GM23338 (cell line): ENCODE measurements at regions not wholly inside any gene's neighbourhood (a gene's known extent, or its start where the extent isn't known, plus 50 kb on each side); places are given as distances from the start of the nearest gene placed in this dataset.

Experiments
- ATAC-seq: fragments of 200-7000 bp; cut with Tn5 transposase; 3 replicates; pipeline ENCODE4 v1.9.1; 2020
- DNase-seq: peaks from one replicate; pipeline ENCODE4 v3.0.0-alpha.2; 2015; ENCODE audit warnings: low spot score
- H2AFZ ChIP-seq: fragments of 200-600 bp; sonication (generic); 2 replicates; pipeline ENCODE4 v1.8.0; 2016; ENCODE audit warnings: antibody characterized with exemption, mild to moderate bottlenecking, moderate library complexity
- H3F3A ChIP-seq: fragments of 200-600 bp; sonication (generic); replicated peaks from 2 replicates; pipeline ENCODE4 v1.8.0; 2017; ENCODE audit warnings: antibody characterized with exemption, mixed run types, low read depth
- H3K27ac ChIP-seq: fragments of 200-600 bp; sonication (generic); 2 replicates; pipeline ENCODE4 v1.6.1; 2016; ENCODE audit warnings: low read depth
- H3K27me3 ChIP-seq: fragments of 200-600 bp; sonication (generic); 2 replicates; pipeline ENCODE4 v1.8.0; 2016; ENCODE audit warnings: mild to moderate bottlenecking, mixed run types, moderate library complexity; ENCODE audit not compliant: insufficient read depth
- H3K36me3 ChIP-seq: fragments of 200-600 bp; sonication (generic); 2 replicates; pipeline ENCODE4 v1.8.0; 2016; ENCODE audit warnings: mild to moderate bottlenecking; ENCODE audit not compliant: insufficient read depth
- H3K4me1 ChIP-seq: fragments of 200-600 bp; sonication (generic); 2 replicates; pipeline ENCODE4 v1.8.0; 2016; ENCODE audit warnings: mild to moderate bottlenecking, moderate library complexity; ENCODE audit not compliant: insufficient read depth
- H3K4me2 ChIP-seq: fragments of 200-600 bp; sonication (generic); 2 replicates; pipeline ENCODE4 v1.7.1; 2017; ENCODE audit warnings: mixed run types
- H3K4me3 ChIP-seq: fragments of 200-600 bp; sonication (generic); 2 replicates; pipeline ENCODE4 v1.6.1; 2016; ENCODE audit warnings: mixed run types
- H3K79me2 ChIP-seq: fragments of 200-600 bp; sonication (generic); replicated peaks from 2 replicates; pipeline ENCODE4 v1.8.0; 2017; ENCODE audit warnings: mild to moderate bottlenecking; ENCODE audit not compliant: insufficient read depth
- H3K9me2 ChIP-seq: fragments of 200-600 bp; sonication (generic); 2 replicates; pipeline ENCODE4 v1.8.0; 2017; ENCODE audit not compliant: insufficient read depth
- H4K20me1 ChIP-seq: fragments of 200-600 bp; sonication (generic); replicated peaks from 2 replicates; pipeline ENCODE4 v1.8.0; 2017; ENCODE audit warnings: mild to moderate bottlenecking; ENCODE audit not compliant: insufficient read depth
- H3K27ac Mint-ChIP-seq: 2 replicates; pipeline ENCODE4 v1.8.0; 2020; ENCODE audit warnings: inconsistent platforms, mild to moderate bottlenecking, moderate library complexity, mixed read lengths
- H3K27me3 Mint-ChIP-seq: 3 replicates; pipeline ENCODE4 v1.8.0; 2022; ENCODE audit warnings: low read depth, mild to moderate bottlenecking, moderate library complexity, mixed read lengths, inconsistent platforms; ENCODE audit not compliant: insufficient read depth, poor library complexity
- H3K36me3 Mint-ChIP-seq: 3 replicates; pipeline ENCODE4 v1.8.0; 2021; ENCODE audit warnings: low read depth, mild to moderate bottlenecking, inconsistent platforms, moderate library complexity, mixed read lengths
- H3K4me1 Mint-ChIP-seq: 3 replicates; pipeline ENCODE4 v1.8.0; 2020; ENCODE audit warnings: mild to moderate bottlenecking, inconsistent platforms, mixed read lengths
- H3K4me3 Mint-ChIP-seq: 3 replicates; pipeline ENCODE4 v1.8.0; 2021; ENCODE audit warnings: moderate library complexity, mild to moderate bottlenecking, inconsistent platforms, mixed read lengths
- H3K9me3 Mint-ChIP-seq: 3 replicates; pipeline ENCODE4 v1.8.0; 2020; ENCODE audit warnings: moderate library complexity, mild to moderate bottlenecking, inconsistent platforms, mixed read lengths
- POLR2AphosphoS5 ChIP-seq: IDR thresholded peaks from 2 replicates; pipeline ENCODE4 v1.6.1; 2016; ENCODE audit warnings: antibody characterized with exemption, low read depth
- ZNF114 ChIP-seq: fragments of 250-450 bp; sonication (Bioruptor Pico); IDR thresholded peaks from 2 replicates; pipeline ENCODE4 v1.5.0; 2020; ENCODE audit warnings: mild to moderate bottlenecking, moderate library complexity
- TF ChIP-seq, protein P1 (sequence below): fragments of 250-450 bp; sonication (Bioruptor Pico); IDR thresholded peaks from 2 replicates; pipeline ENCODE4 v1.5.0; 2020; ENCODE audit warnings: mild to moderate bottlenecking, moderate library complexity
- TF ChIP-seq, protein P2 (sequence below), 2 experiments: fragments of 200-600 bp in 1 of 2; sonication (generic) in 1 of 2; conservative IDR thresholded peaks; 2 replicates each; pipeline versions ENCODE4 v1.5.1 to v1.6.1; 2016 to 2017; ENCODE audit warnings: antibody characterized with exemption in 2 of 2, low read depth in 2 of 2, mild to moderate bottlenecking in 2 of 2, moderate library complexity in 1 of 2

DNA sequence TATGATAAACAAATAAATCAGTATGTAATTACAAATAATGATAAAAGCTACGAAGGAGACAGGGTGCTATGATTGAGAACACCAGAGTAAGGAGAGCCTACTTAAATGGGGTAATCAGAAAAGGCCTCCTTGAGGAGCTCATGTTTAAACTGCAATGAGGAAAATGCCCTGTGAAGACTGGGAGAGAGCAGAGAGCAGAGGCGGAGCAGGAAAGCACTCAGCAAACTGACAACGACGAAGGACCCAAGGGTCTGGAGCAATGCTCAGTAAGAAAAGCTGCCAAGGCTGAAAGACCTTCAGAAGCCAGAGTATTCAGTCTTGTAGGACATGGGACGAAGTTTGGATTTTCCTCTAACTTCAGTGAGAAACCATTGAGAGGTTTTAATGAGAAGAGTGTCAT lies 114.2 kb upstream of the PLEKHA5 start (continued):
- TF ChIP-seq, protein P1, sequence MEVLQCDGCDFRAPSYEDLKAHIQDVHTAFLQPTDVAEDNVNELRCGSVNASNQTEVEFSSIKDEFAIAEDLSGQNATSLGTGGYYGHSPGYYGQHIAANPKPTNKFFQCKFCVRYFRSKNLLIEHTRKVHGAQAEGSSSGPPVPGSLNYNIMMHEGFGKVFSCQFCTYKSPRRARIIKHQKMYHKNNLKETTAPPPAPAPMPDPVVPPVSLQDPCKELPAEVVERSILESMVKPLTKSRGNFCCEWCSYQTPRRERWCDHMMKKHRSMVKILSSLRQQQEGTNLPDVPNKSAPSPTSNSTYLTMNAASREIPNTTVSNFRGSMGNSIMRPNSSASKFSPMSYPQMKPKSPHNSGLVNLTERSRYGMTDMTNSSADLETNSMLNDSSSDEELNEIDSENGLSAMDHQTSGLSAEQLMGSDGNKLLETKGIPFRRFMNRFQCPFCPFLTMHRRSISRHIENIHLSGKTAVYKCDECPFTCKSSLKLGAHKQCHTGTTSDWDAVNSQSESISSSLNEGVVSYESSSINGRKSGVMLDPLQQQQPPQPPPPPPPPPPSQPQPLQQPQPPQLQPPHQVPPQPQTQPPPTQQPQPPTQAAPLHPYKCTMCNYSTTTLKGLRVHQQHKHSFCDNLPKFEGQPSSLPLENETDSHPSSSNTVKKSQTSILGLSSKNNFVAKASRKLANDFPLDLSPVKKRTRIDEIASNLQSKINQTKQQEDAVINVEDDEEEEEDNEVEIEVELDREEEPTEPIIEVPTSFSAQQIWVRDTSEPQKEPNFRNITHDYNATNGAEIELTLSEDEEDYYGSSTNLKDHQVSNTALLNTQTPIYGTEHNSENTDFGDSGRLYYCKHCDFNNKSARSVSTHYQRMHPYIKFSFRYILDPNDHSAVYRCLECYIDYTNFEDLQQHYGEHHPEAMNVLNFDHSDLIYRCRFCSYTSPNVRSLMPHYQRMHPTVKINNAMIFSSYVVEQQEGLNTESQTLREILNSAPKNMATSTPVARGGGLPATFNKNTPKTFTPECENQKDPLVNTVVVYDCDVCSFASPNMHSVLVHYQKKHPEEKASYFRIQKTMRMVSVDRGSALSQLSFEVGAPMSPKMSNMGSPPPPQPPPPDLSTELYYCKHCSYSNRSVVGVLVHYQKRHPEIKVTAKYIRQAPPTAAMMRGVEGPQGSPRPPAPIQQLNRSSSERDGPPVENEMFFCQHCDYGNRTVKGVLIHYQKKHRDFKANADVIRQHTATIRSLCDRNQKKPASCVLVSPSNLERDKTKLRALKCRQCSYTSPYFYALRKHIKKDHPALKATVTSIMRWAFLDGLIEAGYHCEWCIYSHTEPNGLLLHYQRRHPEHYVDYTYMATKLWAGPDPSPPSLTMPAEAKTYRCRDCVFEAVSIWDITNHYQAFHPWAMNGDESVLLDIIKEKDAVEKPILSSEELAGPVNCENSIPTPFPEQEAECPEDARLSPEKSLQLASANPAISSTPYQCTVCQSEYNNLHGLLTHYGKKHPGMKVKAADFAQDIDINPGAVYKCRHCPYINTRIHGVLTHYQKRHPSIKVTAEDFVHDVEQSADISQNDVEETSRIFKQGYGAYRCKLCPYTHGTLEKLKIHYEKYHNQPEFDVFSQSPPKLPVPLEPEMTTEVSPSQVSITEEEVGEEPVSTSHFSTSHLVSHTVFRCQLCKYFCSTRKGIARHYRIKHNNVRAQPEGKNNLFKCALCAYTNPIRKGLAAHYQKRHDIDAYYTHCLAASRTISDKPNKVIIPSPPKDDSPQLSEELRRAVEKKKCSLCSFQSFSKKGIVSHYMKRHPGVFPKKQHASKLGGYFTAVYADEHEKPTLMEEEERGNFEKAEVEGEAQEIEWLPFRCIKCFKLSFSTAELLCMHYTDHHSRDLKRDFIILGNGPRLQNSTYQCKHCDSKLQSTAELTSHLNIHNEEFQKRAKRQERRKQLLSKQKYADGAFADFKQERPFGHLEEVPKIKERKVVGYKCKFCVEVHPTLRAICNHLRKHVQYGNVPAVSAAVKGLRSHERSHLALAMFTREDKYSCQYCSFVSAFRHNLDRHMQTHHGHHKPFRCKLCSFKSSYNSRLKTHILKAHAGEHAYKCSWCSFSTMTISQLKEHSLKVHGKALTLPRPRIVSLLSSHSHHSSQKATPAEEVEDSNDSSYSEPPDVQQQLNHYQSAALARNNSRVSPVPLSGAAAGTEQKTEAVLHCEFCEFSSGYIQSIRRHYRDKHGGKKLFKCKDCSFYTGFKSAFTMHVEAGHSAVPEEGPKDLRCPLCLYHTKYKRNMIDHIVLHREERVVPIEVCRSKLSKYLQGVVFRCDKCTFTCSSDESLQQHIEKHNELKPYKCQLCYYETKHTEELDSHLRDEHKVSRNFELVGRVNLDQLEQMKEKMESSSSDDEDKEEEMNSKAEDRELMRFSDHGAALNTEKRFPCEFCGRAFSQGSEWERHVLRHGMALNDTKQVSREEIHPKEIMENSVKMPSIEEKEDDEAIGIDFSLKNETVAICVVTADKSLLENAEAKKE (CRISPR knock-in tag) = no peak

DNA sequence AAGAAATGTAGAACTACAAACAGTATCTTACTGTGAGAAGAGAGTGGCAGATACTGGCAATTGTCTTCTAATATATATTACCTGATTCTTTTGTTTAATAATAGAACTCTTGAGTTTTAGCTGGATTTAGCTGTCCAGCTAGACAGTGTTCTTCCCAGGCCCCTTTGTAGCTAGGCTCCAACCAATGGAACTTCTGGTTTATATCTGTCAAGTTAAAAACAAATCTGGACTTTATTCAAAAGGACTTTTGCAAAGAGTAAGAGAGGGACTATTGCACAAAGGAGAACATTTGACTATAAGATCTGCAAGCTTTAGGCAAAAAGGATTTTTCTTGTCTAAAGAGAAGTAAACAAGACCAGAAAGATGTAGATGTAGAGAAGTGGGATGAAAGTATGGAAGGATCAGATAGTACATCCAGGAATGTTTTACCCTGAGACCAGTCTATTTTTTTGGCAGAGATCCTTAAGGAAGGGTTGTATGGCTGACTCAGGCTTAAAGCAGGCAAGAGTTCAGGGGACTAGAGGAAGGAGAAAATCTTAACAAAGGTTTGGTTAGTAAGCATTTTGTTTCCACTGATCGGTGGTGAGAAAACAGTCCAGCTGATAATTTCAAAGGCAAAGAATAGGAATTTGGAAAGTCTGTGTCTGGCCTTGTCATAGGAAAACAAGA lies 111.1 kb upstream of the PLEKHA5 start:
- no peaks in the 10 kb centered on the region for H3K79me2 ChIP-seq
- no peaks in the 10 kb centered on the region for H3F3A ChIP-seq
- no peak overlapping the region for H3K27ac Mint-ChIP-seq
- no peak overlapping the region for H3K27ac ChIP-seq
- H3K36me3 Mint-ChIP-seq = no peaks in the 10 kb centered on the region
- no peak for DNase-seq
- H3K4me3 ChIP-seq = no peak overlapping the region
- H3K9me3 Mint-ChIP-seq = no peaks in the 10 kb centered on the region
- 0 out of 2 replicates have a peak overlapping the region, but pooled peaks have one; percentile 1 for H3K4me2 ChIP-seq
- no peaks in the 10 kb centered on the region for H4K20me1 ChIP-seq
- H3K4me1 Mint-ChIP-seq = peaks cover 16% of the 10 kb centered on the region
- 0 out of 2 replicates have a peak, but pooled peaks cover 2% of the 10 kb centered on the region for H3K9me2 ChIP-seq
- peak overlapping the region; percentile 94 for H2AFZ ChIP-seq
- H3K36me3 ChIP-seq = no peaks in the 10 kb centered on the region
- H3K4me1 ChIP-seq = peaks cover 18% of the 10 kb centered on the region
- no peak overlapping the region for H3K4me3 Mint-ChIP-seq
- no peaks in the 10 kb centered on the region for H3K27me3 ChIP-seq
- no peaks in the 10 kb centered on the region for H3K27me3 Mint-ChIP-seq
- ATAC-seq = no peak
- TF ChIP-seq POLR2AphosphoS5 (no peak), ZNF114 (CRISPR knock-in tag) (no peak)
- TF ChIP-seq, protein P2, sequence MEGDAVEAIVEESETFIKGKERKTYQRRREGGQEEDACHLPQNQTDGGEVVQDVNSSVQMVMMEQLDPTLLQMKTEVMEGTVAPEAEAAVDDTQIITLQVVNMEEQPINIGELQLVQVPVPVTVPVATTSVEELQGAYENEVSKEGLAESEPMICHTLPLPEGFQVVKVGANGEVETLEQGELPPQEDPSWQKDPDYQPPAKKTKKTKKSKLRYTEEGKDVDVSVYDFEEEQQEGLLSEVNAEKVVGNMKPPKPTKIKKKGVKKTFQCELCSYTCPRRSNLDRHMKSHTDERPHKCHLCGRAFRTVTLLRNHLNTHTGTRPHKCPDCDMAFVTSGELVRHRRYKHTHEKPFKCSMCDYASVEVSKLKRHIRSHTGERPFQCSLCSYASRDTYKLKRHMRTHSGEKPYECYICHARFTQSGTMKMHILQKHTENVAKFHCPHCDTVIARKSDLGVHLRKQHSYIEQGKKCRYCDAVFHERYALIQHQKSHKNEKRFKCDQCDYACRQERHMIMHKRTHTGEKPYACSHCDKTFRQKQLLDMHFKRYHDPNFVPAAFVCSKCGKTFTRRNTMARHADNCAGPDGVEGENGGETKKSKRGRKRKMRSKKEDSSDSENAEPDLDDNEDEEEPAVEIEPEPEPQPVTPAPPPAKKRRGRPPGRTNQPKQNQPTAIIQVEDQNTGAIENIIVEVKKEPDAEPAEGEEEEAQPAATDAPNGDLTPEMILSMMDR (conservative IDR thresholded peaks at IDR 0.05; ENCODE audit: low read depth in 2 of 2) = no peak
- TF ChIP-seq, protein P1 (CRISPR knock-in tag) = no peak
